ENCODE measurements at regions not wholly inside any gene's neighbourhood (a gene's known extent, or its start where the extent isn't known, plus 50 kb on each side); places are given as distances from the start of the nearest gene placed in this dataset.

DNA sequence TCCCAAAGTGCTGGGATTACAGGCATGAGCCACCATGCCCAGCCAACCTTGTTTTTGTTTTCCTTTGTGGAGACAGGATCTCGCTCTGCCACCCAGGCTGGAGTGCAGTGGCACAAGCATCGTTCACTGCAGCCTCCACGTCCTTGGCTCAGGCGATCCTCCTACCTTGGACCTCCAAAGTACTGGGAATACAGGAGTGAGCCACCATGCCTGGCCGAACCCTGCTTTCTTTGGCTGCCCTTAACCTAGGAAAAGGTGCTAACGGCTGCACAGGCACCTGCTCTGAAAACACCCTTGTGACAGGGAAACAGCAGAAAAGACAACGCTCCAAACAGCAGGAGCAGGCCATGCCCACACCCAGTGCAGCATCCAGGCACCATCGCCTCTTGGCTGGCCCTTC, 71.9 kb downstream of the OAT start:
- DNase-seq = no peak

DNA sequence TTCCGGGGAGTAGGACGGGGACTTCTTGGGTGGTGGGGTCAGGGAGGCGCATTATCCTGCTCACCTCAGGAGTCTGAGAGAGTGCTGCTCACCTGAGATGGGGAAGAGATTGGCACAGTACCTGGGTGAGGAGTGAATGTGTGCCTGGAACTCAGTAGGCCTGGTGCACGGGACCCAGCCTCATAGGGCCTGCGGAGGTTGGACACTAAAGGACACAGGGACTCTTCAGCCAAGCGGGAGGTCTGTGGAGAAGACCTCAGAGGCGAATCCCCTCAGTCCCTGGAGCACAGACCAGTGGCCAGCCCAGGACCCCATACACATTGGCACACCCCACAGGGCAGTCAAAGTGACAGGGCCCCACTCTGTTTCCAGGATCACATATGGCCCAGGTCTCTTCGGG, 73.2 kb downstream of the OAT start:
- DNase-seq = no peak

DNA sequence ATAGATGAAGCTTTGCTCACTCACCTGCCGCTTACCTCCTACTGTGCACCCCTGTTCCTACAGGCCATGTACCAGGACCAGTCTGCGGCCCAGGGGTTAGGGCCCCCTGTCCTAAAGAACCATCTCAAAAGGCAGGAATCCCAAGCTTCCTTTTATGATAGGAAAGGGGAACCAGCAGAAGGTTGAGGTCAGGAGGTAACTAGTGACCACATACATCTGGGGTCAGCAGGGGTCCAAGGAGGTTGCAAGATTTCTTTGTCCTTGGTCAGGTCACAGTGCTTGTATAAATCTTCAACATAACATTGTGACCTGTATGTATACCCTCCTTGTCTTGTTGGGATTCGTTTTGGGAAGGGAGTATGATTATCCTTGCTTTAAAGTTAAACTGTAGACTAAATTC, 73.8 kb downstream of the OAT start:
- DNase-seq = no peak

DNA sequence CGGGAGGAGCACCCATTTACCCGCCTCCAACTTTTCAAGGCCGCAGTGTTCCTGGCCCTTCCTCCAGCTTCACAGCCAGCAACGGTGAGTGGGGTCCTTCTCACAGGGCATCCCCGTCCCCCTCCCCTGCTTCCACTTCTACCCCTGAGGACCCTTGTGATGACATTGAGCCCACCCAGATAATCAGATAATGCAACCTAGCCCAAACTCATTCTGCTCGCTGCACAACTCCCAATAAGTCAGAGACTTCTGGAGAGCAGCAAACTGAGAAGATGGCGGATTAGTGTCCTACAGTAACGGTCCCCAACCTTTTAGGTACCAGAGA, 74.5 kb downstream of the OAT start:
- DNase-seq = no peak

DNA sequence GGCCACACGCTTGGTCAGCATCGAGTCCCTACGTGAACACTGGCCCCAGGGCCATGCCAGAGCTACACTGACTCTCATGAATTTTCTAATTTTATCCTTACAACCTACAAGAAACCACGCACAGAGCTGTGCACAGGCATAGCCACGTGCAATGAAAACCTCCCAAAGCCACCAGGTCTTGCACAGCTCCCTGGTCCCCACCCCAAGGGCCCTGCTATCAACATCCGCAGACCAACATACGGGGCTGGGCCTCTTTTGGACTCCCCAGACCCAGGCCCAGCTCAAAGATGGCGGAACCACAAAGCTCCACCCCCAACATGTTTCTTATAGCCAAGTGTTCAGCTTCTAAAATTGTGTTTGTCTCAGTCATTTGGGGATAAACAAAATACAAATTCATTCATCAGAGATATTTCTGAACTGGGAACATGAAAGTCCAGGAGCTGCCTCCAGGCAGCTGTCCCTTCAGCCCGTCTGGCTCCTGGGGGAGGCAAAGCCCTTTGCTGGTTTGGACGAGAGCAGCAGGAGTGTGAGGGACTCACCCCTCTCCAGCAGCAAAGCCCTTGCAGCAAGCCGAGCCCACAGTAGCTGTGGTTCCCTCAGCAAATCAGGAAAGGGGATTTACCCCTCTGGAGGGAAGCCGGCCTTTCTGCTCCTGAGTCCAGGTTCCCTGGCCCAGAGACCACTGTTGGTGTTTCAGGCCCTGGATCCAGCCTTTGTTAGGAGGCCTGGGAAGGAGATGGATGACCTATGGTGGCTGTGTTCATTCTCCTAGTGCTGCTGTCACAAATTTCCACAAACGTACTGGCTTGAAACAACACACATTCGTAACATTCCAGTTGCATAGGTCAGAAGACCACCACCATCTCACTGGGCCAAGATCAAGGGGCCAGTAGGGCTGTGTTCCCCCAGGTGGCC, 75.1 kb downstream of the OAT start:
- no peak for DNase-seq

DNA sequence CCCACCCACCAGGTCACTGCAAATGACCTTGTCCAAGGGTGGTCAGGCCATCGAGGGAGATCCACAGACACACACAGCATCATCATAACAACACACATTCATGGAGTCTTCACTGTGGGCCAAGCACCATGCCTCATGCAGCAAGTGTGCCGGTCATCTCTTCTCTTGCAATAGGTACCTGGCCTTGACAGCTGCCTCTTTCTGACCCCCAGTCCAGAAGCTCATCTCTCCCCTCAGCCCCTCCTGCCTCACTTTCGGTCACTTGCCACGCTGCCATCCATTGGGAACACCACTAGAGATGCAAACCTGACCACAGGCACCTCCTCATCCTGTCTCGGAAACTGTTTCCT, 75.9 kb downstream of the OAT start:
- no peak for DNase-seq

DNA sequence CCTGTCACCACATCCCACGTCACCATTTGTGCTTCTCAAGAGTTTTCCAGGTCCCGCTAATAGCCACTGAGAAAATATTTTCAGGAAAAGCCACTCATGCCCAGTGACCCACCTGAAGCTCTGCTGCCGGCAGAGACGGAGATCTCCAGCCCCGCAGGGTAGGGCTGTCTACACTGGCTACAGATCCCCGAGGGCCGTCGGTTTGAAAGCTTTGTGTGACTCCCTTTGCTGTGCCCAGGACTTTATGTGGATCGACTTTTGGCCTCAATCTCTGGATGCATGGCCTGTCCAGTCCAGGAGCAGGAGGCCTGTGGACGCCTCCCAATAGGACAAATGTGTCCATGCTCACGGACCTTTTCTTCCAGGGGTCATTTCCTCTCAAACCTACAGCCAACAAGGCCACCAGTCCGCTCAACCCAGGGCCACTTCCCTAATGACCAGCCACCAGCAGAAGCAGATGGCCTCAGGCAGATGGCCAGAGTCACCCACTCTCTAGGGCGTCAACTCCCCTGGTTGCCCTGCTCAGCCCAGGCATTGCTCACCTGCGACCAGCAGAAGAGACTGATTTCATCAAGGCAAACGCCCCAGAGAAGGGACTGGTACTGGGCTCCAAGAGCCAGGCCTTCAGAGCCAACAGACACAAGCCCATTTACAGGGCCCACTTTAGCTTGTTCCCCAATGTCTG, 76.4 kb downstream of the OAT start:
- no peak for DNase-seq

DNA sequence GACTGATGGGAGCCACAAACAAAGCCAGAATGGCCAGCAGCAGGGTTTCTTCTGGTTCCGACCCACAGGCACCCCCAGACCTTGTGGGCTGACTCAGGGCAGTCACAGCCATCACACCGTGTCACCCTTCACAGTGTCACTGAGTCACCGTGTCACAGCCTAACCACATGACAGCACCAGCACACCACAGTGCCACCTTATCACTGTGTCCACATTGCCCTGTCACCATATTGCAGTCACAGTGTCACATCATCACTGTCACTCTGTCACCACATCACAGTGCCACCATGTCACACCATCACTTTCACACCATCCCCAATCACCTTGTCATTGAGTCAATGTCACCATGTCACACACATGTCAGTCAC, 77.0 kb downstream of the OAT start:
- DNase-seq = no peak

DNA sequence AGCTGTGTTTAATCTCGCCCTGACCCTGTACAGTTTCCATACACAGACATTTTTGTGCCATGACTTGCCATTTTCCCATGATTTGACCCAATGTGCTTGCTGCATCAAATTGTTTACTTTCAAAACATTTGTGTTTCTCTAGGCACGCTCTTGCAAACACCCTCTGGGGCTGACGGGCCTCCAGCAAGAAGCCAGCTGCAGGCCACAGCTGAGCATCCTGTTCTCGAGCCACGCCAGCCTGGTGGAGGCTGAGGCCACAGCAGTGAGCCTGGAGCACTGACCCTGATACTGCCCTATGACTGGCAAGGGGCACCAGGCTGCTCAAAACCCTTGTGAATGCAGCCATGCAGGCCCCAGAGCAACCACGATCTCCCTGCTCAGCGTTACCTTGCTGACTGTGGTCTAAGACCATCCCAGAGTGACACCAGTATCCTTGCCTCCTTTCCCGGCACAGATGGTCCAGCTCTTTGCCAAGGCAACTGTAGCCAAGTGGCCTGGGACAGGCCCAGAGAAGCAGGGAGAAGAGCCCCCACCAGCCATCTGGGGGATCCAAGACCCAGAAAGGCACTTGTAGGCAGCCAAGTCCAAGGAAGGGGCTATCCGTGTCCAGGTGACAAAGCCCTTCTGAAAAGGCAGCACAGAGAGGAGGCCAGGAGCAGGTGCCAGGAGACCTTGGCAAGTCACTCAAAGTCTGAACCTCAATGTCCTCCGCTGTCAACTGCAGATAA, 78.5 kb downstream of the OAT start:
- no peak for DNase-seq

DNA sequence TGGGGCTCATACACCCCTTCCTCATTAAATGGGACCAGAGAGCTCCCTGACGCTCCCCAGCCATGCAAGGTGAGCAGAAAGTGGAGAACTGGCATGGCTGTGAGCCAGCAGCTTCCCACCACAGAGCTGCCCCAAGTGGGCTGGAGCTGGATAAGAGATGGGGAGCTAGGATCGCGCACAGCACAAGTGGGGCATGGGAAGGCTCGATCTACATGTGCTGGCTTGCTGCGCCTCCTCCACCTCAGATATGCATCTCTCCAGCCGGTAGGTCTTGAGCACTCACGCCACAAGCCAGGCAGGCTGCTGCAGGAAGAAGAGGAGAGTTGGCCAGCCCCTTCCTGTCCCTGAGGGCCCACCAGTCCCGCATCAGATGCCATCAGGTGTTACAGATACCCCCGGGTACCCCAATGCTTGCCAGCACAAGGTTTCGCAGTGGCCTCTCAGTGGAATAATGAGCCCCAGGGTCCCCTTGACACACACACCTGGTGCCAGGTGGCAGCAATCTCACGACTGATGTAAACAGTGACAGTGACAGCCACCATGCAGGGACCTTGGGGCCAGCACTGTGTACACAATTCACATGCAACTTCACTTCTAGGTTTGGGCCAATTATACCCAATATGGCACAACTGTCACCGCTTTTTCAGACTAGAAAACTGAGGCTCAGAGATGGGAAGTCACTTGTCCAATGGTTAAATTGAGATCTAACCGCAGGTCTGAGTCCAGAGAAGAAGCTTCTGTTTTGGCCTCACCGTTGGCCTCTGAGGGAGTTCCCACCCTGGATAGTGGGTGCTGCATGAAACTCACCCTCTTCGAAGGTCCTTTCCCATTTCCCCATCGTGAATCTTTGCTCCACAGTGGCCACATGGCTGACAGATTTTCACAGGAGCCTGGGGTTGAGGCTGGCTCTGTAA, 79.3 kb downstream of the OAT start:
- no peak for DNase-seq

DNA sequence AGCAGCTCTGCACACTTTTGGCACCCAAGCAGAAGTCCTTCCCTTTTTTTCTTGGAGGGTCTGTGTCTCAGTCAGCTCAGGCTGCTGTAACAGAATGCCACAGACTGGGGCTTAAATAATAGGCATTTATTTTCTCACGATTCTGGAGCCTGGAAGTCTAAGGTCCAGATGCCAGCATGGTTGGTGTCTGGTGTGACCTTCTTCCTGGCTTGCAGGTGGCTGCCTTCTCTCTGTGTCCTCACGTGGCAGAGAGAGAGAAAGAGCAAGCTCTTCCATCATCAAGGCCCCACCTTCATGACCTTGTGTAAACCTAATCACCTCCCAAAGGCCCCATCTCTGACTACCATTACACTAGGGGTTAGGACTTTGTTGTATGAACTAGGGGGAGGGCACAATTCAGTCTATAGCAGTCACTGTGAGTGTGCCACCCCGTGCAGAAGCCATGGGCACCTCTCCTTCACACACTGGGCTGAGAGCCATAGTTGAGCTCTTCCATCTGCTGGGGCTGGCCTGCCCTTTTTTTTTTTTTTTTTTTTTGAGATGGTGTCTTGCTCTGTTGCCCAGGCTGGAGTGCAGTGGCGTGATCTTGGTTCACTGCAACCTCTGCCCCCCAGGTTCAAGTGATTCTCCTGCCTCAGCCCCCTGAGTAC, 80.3 kb downstream of the OAT start:
- DNase-seq = no peak

DNA sequence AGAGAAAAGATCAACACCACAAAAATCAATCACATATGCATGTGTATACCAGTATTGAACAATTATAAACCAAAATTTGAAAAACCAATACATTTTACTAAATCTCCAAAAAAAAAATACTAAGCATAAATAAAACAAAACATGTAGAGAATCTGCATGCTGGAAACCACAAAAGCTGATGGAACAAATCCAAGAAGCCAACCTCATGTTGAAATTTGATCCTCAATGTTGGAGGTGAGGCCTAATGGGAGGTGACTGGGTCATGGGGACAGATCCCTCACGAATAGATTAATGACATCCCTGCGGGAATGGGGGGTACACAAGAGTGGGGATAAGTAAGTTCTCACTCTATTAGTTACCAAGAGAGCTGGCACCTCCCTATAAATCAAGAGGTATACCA, 82.5 kb downstream of the OAT start:
- DNase-seq = no peak

DNA sequence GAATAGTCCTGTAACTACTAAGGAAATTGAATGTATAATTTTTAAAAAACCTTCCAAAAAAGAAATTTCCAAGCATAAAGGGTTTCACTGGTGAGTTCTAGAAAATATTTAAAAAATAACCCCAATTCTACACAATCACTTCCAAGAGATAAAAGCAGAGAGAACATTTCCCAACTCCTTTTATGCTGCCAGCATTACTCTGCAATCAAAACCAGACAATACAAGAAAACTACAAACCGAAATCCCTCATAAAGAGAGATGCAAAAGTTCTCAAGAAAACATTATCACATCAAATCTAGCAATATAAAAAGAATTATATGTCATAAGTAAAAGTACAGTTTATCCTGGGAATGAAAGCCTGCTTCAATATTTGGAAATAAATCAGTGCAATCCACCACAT, 84.8 kb downstream of the OAT start:
- no peak for DNase-seq

DNA sequence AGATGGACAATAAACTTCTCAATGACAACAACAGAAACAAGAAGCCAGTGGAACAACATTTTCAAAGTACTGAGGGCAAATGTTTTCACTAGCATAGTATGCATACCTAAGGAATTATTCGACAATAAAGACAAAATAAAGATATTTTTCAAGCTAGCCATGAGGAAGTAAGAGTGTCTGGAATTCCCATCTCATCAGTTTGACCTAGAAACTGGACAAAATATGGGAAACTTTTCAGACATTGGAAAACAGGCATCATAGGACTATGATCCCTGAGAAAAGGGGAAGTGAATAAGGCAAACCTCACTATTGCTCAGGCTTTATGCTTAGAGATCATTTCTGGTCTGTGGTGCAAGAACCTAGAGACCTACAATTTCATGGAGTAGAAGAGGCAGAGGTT, 86.3 kb downstream of the OAT start:
- DNase-seq = no peak

DNA sequence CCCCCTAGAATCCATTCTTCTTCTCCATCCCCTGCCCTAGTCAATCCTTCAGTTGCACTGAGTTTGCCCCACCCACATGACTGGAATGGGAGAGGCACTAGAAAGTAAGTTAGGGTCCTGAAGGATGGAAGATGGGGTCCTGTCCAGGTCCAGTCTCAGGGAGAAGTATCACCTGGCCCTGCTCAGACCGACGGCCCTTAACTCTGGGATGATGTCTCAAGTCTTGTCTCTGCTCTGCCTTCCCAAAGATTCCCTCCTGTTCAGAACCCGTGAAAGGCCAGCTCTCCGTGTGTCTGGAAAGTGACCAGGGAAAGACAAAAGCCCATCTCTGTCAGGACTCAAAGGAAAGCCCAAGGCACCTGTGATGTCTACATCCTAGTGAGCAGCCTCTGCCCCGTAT, 88.8 kb downstream of the OAT start:
- DNase-seq = no peak

DNA sequence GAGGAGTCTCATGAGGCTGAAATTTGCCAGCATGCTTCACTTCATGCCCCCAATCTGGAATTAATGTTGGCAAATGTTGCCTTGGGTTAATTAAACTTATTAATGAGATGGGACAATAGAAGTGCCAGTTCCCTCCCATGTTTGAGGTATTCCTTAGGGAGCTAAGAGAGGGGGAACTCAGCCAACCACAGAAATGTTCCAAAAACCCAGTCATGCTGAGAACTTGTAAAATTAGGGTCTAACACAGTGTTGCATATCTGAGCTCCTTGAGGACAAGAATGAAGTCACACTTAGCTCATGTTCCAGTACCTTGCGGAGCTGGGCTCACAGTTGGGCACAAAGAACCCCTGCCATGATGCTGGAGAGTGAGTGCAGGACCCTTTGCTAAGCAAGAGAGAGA, 89.4 kb downstream of the OAT start:
- DNase-seq = no peak

DNA sequence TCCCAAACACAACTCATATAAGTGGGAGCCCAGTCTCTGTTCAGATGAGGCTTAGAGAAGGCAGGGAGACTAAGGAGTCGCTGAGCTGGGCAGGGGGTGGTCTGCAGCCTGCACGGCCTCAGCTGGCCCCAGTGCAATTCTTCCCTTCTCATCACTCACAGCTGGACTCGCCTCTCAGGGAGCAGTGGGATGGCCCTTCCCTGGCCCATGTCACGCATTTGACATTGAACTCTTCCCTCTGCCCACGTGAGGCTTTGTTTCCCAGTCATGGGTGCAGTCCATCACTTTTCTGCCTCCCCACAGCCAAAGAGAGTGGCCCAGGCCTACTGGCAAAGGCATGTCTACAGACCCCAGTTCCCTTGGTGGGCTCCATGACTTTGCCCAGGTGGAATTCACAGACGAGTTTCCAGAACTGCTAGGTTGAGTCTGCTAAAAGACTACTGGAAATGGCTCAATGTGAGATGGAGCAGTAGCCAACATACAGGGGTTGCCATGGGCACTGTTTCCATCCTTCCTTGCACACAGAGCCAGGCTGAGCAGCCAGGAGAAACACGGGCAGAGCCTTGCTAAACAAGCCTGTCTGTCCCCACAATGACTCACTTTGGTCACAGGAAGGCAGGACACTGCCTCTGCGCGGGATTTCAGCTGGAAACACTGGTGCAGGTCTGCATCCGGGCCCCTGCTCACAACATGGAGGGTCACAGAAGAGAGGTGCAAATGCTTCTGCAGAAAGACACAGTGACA, 90.1 kb downstream of the OAT start:
- no peak for DNase-seq

DNA sequence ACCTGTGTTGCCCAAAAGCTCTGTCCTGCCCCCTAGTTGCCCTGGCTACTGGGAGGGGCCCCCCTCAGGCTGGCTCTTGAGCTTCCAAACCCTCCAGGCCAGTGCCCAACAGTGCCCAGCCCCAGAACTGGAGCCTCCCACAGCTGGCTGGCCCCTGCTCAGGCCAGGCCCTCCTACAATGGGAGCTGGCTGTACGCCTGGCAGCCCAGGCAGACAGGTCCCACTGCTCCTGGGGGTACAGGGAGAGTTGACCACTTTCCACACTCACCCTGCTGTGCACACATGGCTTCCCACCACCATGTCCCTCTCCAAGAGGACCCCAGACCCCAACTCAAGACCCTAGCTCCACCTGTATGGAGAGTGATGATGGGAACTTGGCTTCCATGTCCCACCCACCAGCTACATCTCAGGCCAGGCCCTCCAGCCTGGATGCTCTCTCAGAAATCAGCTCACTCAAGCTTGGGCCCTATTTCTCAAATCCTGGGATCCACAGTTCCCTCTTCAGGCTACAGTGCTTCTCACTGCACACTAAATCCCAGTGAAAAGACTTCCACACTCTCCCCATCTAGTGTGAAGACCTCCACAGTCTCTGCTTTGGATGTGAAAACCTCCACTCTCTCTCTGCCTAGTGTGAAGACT, 92.6 kb downstream of the OAT start:
- DNase-seq = no peak

DNA sequence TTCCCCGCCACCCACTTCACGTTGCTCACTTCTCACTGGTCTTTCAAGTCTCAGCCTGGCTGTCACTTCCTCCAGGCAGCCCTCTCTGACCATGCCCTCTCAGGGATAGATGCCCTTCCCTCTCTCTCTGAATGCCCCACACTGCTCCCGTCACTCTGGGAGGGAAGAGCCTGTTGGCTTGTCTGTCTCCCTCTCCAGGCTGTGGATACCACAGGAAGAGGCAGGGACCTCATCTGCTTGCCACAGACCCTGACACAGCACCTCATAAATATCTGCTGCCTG, 93.1 kb downstream of the OAT start:
- no peak for DNase-seq

DNA sequence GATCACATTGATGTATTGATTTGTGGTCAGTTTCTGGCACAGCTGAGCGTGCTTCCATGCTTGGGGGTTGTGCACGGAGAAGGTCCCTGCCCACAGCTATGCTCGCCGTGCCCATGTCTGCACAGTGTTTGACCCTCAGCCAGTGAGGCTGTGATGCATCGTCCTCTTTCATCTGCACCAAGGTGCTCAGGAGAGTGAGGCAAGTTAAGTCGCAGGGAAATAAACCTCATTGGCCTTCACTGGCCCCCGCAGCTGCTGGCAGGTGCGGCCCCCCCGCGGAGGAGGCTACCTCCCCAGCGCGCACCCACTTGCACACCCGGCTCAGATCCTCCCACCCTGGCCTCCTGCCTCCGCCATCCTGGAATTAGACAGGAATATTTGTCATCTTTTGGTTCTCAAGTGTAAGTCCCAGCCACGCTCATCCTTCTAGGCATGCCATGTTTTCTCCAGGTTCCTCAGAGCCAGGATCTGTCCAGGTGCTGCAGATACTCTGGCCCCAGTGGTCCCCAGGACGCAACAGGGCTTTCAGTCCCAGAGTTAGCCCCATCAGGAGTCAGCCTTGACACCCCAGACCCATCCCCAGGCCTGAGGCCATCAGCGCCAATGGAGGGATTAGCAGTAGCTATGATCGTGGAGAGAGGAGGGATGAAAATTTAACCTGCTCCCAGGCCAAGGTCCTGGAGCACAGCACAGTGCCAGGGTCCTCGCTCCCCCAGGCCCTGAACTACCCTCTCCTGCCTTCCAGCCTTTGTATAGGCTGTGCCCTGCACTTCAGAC, 93.7 kb downstream of the OAT start:
- DNase-seq = no peak

DNA sequence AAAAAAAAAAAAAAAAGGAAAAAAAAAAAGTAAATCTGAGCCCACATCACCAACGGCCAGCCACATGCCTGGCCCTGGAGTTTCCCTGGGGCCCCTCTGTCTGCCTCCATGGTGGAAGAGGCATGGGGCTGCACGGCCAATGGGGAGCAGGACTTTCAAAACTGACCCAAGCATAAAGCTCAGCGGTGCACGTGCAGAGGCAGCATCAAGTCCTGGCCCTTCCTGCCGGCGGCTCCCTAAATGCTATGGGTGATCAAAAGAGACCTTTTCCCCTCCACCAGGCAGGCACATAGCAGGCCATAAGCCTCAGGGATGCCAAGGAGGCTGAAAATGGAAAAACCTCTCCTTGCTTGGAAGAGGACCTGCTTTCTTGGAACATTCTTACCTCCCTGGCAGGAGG, 94.3 kb downstream of the OAT start:
- no peak for DNase-seq

All from stimulated activated CD4-positive, alpha-beta T cell treated with anti-CD3 and anti-CD28 coated beads, Interleukin-12 subunit alpha, Interleukin-12 subunit beta, amount 100 ng/mL, for 4 hours (primary cell).